ENCODE measurements at regions not wholly inside any gene's neighbourhood (a gene's known extent, or its start where the extent isn't known, plus 50 kb on each side); places are given as distances from the start of the nearest gene placed in this dataset.
"Not testable (repeated sequence)": the region's sequence is repeated elsewhere in the genome, so short reads cannot be mapped to it uniquely, and the experiment has no call there.

DNA sequence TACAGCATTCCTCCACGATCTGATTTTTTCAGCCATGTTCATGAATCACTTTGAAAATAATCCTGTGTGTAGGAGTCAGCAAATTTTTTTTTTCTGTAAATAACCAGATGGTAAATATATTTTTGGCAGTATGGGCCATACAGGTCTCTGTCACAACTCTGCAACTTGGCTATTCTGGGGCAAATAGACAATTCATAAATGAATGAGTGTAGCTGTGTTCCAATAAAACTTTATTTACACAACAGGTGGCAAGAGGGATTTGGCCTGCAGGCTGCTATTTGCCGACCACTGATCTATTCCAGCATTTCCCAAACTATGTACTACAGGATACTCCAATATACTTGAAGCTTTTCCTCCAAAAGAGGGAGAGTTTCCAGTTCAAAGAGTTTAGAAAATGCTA, 78.7 kb upstream of the SVIL start:
- no peak for DNase-seq

GRCh38 chr10:29712108-29712507, 77.3 kb upstream of the SVIL start:
- DNase-seq, result peak; percentile 53

- no peak for DNase-seq
These were observed 75.4 kb upstream of the SVIL start for GRCh38 chr10:29710128-29710527.

DNA sequence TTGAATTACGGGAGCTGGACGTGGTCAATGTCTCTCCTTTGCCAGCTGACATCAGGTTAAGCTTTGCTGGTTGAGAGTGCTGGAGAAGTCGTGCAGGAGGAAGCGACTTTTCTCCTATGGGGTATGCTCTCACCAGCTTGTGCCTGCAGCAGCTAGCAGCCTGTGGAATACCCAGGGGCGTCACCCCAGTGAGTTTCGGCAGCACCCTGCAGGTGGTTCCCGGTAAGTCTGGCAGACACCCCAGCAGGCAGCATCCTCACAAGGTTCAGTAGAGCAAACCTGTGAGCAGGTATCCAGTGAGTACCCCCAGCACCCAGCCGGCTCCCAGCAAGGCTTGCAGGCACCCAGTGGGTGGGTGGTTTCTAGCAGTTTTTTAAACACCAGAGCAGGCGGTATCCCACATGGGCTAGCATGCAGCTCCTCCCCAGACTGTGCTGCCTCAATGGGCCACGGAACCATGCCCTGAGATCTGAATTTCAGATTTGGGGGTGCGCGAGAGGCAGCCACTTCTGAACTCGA, 74.8 kb upstream of the SVIL start:
- no peak for DNase-seq

DNA sequence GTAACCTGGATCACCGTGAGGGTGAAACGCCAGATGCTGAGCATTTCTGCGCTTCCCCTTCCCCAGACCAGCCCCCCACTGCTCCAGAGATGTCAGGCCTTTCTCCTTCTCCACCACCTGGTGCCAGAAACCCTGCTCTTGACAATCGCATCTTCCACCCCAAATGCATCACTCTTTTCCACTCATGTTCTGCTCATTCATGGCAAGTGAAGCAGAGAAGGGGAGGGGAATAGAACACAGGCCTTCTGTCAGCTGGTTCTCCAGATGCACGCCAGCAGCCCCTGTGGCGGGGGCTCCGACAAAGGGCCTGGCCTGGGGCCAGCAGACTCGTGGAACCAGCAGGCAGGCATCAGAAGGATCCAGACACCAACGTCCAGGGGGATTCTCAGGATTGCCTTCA, 68.5 kb upstream of the SVIL start:
- peak; percentile 77 for DNase-seq

- peak; percentile 50 for DNase-seq
These were observed 67.7 kb upstream of the SVIL start for GRCh38 chr10:29702273-29703164.

DNA sequence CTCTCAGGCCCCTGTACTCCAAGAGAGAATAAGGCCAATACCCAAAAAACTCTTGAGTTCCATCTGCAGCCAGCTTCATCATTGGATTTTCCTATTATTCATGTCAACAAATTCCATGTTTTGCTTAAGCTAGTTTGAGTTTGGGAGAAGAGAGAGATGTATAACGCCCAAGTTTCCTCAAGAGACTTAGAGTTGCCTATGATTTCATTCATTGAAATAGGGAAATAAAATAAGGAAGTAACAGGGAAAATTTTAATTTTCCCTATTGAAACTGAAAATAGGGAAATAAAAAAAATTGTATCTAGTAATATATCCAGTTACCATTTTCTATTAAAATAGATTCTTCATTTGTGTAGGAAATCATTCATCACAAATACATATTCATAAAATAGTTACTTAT, 66.5 kb upstream of the SVIL start:
- no peak for DNase-seq

DNA sequence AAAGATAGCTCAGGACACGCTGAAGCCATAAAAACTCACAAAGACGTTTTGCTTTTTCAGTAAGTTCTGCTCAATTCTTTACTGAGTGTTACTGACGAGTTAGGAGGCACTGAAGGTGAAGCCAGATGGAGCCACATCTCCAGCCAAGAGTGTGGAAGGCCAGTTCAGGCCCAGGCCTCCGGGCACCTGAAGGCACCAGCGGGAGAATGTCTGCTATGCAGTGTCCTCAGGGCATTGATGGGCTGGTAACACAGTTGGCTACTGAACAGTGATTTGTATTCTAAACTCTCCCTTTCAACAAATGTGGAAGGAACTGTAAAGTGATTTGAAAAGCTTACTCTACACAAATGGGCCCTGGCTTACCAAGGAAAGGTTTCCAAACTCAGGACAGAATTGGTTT, 64.8 kb upstream of the SVIL start:
- no peak for DNase-seq

GRCh38 chr10:29698773-29699490, 64.2 kb upstream of the SVIL start:
- DNase-seq, result no peak

DNA sequence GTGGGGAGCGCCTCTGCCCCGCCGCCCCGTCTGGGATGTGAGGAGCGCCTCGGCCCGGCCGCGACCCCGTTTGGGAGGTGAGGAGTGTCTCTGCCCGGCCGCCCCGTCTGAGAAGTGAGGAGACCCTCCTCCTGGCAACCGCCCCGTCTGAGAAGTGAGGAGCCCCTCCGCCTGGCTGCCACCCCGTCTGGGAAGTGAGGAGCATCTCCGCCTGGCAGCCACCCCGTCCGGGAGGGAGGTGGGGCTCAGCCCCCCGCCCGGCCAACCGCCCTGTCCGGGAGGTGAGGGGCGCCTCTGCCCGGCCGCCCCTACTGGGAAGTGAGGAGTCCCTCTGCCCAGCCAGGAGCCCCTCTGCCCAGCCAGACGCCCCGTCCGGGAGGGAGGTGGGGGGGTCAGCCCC, 61.8 kb upstream of the SVIL start:
- DNase-seq, result not testable (repeated sequence)

DNA sequence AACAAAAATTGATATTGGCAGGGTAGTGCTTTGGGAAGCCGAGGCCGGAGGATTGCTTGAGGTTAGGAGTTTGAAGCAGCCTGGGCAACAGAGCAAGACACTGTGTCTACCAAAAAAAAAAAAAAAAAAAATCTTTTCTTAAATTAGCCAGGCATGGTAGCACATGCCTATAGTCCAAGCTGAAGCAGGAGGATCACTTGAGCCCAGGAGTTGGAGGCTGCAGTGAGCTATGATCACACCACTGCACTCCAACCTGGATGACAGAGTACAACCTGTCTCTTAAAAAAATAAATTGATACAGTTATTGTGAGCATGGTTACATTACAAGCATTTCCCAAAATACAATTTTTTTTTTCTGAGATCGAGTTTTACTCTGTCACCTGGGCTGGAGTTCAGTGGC, 59.4 kb upstream of the SVIL start:
- DNase-seq, result no peak

DNA sequence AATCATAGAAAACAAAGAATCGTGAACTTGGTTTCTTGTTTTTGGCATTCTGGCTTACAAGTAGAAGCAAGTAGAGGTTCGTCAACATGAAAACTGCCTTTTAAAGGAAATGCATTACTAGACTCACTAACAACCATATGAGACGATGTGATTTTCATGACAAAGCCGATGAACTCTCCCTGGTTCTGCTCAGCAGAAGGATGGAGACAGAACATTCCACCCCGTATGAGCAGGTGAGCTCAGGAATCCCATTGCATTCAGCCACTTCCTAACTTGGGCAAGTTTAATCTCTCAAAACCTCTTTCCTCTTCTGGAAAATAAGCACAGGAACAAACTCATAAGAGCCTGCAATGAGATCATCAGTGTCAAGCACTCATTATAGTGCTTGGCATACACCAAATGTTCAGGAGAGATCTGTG, 57.4 kb upstream of the SVIL start:
- no peak for DNase-seq

GRCh38 chr10:29691564-29692072, 56.8 kb upstream of the SVIL start:
- peak; percentile 27 for DNase-seq

DNA sequence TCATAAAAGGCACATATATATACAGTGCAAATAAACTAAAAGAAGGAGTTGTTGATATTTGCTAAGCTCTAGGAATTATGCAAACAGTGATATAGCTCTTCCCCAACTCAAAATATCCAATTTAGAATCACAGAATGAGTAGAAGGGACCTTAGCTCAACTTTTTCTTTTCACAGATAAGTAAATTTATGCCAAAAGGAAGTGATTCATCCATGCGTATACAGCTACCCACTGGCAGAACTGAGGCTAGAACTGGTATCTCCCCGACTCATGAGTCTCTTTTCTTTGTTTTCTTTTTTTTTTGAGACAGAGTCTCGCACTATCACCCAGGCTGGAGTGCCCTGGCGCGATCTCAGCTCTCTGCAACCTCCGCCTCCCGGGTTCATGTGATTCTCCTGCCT, 54.2 kb upstream of the SVIL start:
- no peak for DNase-seq

DNA sequence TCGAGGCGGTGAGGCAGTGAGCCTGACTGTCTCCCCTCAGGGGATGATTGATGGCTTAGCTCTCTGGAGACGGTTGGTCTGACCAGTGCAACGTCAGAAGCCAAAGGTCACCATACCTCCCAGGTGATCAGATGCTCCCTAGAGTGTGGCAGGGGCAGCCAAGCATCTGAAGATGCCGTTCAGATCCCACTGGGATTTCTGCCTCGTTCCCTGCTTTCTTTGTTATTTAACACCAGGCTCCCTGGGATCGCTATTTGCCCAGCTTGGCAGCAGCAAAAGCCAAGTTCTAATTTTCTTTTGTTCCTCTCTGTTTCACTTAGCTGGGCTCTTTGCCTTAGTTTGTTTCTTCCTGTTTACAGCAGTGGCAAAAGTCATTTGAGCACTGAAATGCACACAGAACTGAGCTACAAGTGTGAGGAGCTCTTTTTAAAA, 53.5 kb upstream of the SVIL start:
- peak; percentile 65 for DNase-seq

DNA sequence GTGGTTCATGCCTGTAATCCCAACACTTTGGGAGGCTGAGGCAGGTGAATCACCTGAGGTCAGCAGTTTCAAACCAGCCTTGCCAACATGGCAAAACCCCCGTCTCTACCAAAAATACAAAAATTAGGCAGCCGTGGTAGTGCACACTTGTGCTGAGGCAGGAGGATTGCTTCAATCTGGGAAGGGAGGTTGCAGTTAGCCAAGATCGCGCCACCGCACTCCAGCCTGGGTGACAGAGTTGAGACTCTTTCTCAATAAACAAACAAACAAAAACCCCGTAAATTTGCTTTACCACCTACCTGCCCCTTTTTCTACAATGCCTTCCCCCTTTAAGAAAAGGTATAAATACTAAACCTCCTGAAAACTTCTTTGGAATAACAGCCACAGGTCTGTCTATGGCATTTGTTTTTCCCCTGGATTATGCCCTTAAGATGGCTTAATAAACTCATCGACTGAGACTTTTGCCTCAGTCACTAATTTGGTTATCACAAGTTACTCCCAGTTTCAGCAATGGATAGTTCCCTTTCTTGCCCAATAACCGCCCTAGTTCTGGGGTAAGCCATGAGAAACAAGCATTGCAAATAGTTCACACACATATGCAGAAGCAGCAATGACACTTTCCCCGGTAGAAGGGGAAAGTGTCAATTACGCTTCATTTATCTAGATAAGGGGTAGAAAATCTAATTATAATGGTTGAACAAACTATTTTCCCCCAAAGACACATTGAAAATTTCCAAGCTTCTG, 52.8 kb upstream of the SVIL start:
- no peak for DNase-seq

DNA sequence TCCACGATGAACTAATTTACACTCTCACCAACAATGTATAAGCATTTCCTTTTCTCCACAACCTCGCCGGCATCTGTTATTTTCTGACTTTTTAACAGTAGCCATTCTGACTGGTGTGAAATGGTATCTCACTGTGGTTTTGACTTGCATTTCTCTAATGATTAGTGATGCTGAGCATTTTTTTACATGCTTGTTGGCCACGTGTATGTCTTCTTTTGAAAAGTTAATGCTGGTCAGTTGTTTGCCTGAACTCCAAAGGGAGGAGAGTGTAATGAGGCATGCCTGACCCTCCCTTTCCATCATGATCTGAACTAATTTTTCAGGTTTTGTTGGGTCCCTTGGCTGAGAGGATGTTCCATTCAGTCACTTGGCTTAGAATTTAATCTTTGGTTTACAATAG, 50.7 kb upstream of the SVIL start:
- DNase-seq, result no peak
